Glutamatergic neuron (in vitro differentiated cells): ENCODE measurements at regions not wholly inside any gene's neighbourhood (a gene's known extent, or its start where the extent isn't known, plus 50 kb on each side); places are given as distances from the start of the nearest gene placed in this dataset.

ENCODE experiments used
- DNase-seq: peaks from one replicate; pipeline ENCODE4 v3.0.0; 2022
- H3K27ac Mint-ChIP-seq: one replicate; pipeline ENCODE4 v1.8.0; 2020; ENCODE audit warnings: mild to moderate bottlenecking, mixed read lengths, inconsistent platforms; ENCODE audit not compliant: unreplicated experiment
- H3K27me3 Mint-ChIP-seq: one replicate; pipeline ENCODE4 v1.8.0; 2020; ENCODE audit warnings: mild to moderate bottlenecking, moderate library complexity, mixed read lengths, inconsistent platforms; ENCODE audit not compliant: unreplicated experiment
- H3K36me3 Mint-ChIP-seq: one replicate; pipeline ENCODE4 v1.8.0; 2020; ENCODE audit warnings: mild to moderate bottlenecking, mixed read lengths, inconsistent platforms; ENCODE audit not compliant: unreplicated experiment
- H3K4me1 Mint-ChIP-seq: one replicate; pipeline ENCODE4 v1.8.0; 2020; ENCODE audit warnings: mild to moderate bottlenecking, low read depth, mixed read lengths, inconsistent platforms; ENCODE audit not compliant: unreplicated experiment
- H3K4me3 Mint-ChIP-seq: one replicate; pipeline ENCODE4 v1.8.0; 2020; ENCODE audit warnings: mild to moderate bottlenecking, mixed read lengths, inconsistent platforms; ENCODE audit not compliant: unreplicated experiment
- H3K9me3 Mint-ChIP-seq: one replicate; pipeline ENCODE4 v1.8.0; 2020; ENCODE audit warnings: mild to moderate bottlenecking, moderate library complexity, mixed read lengths, inconsistent platforms; ENCODE audit not compliant: unreplicated experiment
- CTCF ChIP-seq: fragments of 200-600 bp; sonication (generic); IDR thresholded peaks from one replicate; pipeline ENCODE4 v1.5.0; 2021; ENCODE audit not compliant: partially characterized antibody, unreplicated experiment

- no peak overlapping the region for H3K27ac Mint-ChIP-seq
- no peaks in the 10 kb centered on the region for H3K27me3 Mint-ChIP-seq
These were observed 1658.4 kb downstream of the MAT2B start for GRCh38 chr5:165163861-165164260.

GRCh38 chr5:165173651-165174050, 1668.2 kb downstream of the MAT2B start:
- Mint-ChIP-seq H3K9me3 (no peaks in the 10 kb centered on the region), H3K36me3 (no peaks in the 10 kb centered on the region), H3K4me3 (no peak overlapping the region), H3K4me1 (no peaks in the 10 kb centered on the region), H3K27ac (no peak overlapping the region), H3K27me3 (no peaks in the 10 kb centered on the region)
- no peak for TF ChIP-seq CTCF
- no peak for DNase-seq

More at GRCh38 chr5:165163861-165164260, 1658.4 kb downstream of the MAT2B start:
- TF ChIP-seq CTCF, result no peak
- H3K9me3 Mint-ChIP-seq, result no peaks in the 10 kb centered on the region
- no peak for DNase-seq
- H3K4me1 Mint-ChIP-seq, result no peaks in the 10 kb centered on the region
- H3K4me3 Mint-ChIP-seq, result no peak overlapping the region
- H3K36me3 Mint-ChIP-seq, result no peaks in the 10 kb centered on the region

- H3K36me3 Mint-ChIP-seq, result no peaks in the 10 kb centered on the region
- H3K27ac Mint-ChIP-seq, result no peak overlapping the region
- no peak overlapping the region for H3K4me3 Mint-ChIP-seq
- TF ChIP-seq CTCF, result no peak
- no peaks in the 10 kb centered on the region for H3K4me1 Mint-ChIP-seq
- DNase-seq, result no peak
- no peaks in the 10 kb centered on the region for H3K9me3 Mint-ChIP-seq
- H3K27me3 Mint-ChIP-seq, result no peaks in the 10 kb centered on the region
These were observed 1669.6 kb downstream of the MAT2B start for GRCh38 chr5:165175041-165175440.

- DNase-seq, result no peak
- H3K27me3 Mint-ChIP-seq, result no peaks in the 10 kb centered on the region
- no peak overlapping the region for H3K4me3 Mint-ChIP-seq
- H3K36me3 Mint-ChIP-seq, result no peaks in the 10 kb centered on the region
- no peaks in the 10 kb centered on the region for H3K4me1 Mint-ChIP-seq
- H3K27ac Mint-ChIP-seq, result no peak overlapping the region
- no peak for TF ChIP-seq CTCF
- peaks cover 2% of the 10 kb centered on the region for H3K9me3 Mint-ChIP-seq
These were observed 1678.8 kb downstream of the MAT2B start for GRCh38 chr5:165184183-165184582.

GRCh38 chr5:165185716-165186115, 1680.3 kb downstream of the MAT2B start:
- H3K4me1 Mint-ChIP-seq, result no peaks in the 10 kb centered on the region
- TF ChIP-seq CTCF, result no peak
- H3K27ac Mint-ChIP-seq, result no peak overlapping the region
- H3K9me3 Mint-ChIP-seq, result peaks cover 2% of the 10 kb centered on the region
- DNase-seq, result no peak
- no peaks in the 10 kb centered on the region for H3K27me3 Mint-ChIP-seq
- H3K4me3 Mint-ChIP-seq, result no peak overlapping the region
- no peaks in the 10 kb centered on the region for H3K36me3 Mint-ChIP-seq
